ENCODE measurements at regions not wholly inside any gene's neighbourhood (a gene's known extent, or its start where the extent isn't known, plus 50 kb on each side); places are given as distances from the start of the nearest gene placed in this dataset.

GRCh38 chr10:81280497-81281479 lies 594.2 kb upstream of the NRG3 start:
- no CpG with 5 or more reads among the region's 6 CpGs for WGBS, 2 experiments (ENCODE audit: extremely low coverage in 2 of 2, insufficient read length in 1 of 2)
- no peak overlapping the region for H3K56ac ChIP-seq (ENCODE audit: extremely low read depth, insufficient read depth, low read length)
- H2BK15ac ChIP-seq (ENCODE audit: low read depth, low read length): no peak overlapping the region
- TF ChIP-seq RCOR1 (IDR thresholded peaks at IDR 0.05; ENCODE audit: insufficient replicate concordance, low read length): no peak
- no peak for TF ChIP-seq NFE2L2 (IDR thresholded peaks at IDR 0.05; ENCODE audit: low read depth, low read length)
- TF ChIP-seq RAD21 (IDR thresholded peaks at IDR 0.05; ENCODE audit: low read length): no peak
- TF ChIP-seq RFX5 (IDR thresholded peaks at IDR 0.05; ENCODE audit: low read depth, low read length): no peak
- no peak overlapping the region for H3K4ac ChIP-seq (ENCODE audit: low read depth, low read length)
- no peaks in the 10 kb centered on the region for H4K20me1 ChIP-seq (ENCODE audit: insufficient read depth, low read length)
- H3K9me3 ChIP-seq (ENCODE audit: control insufficient read depth, insufficient read depth, low read length): peaks cover 11% of the 10 kb centered on the region
- H2BK120ac ChIP-seq (ENCODE audit: low read depth, low read length): no peak overlapping the region
- POLR2A ChIA-PET (ENCODE audit: unreplicated experiment): no interaction called here
- H3K4me2 ChIP-seq (ENCODE audit: low read depth, low read length): no peak overlapping the region
- CTCF ChIA-PET: no interaction called here
- H2BK20ac ChIP-seq (ENCODE audit: low read depth, low read length): no peak overlapping the region
- H2BK5ac ChIP-seq (ENCODE audit: low read depth, low read length, poor library complexity, severe bottlenecking): no peak overlapping the region
- no TSS peak for BruUV-seq (replicated peaks)
- in situ Hi-C loops (cut with MboI; ENCODE audit: low sequenced_read_pairs) (no loop called here), dilution Hi-C loops (cut with HindIII; ENCODE audit: low sequenced_read_pairs, unreplicated experiment) (no loop called here), intact Hi-C loops (cut with micrococcal nuclease) (no loop called here)
- no peaks in the 10 kb centered on the region for H3K27me3 ChIP-seq (ENCODE audit: control insufficient read depth, insufficient read depth, low read length)
- no peak overlapping the region for H2AK9ac ChIP-seq (replicated peaks; ENCODE audit: low read depth, low read length, poor library complexity)
- H3K14ac ChIP-seq (replicated peaks; ENCODE audit: low read depth, low read length): no peak overlapping the region
- H2AK5ac ChIP-seq (ENCODE audit: low read depth, low read length): no peak overlapping the region
- no peaks in the 10 kb centered on the region for H3K9me1 ChIP-seq (ENCODE audit: insufficient read depth, low read length)
- no peak overlapping the region for H3K4me3 ChIP-seq (ENCODE audit: insufficient read depth, low read depth, low read length)
- no peak overlapping the region for H4K8ac ChIP-seq (ENCODE audit: low read depth in 2 of 2, low read length in 2 of 2)
- H3K36me3 ChIP-seq (ENCODE audit: control insufficient read depth, insufficient read depth, low read length): no peaks in the 10 kb centered on the region
- no peak overlapping the region for H4K91ac ChIP-seq (ENCODE audit: insufficient read depth, low read depth, low read length)
- H3K27ac ChIP-seq (ENCODE audit: insufficient read depth, low read length): no peak overlapping the region
- no peak for DNase-seq
- no peak overlapping the region for H3K23ac ChIP-seq (ENCODE audit: low read depth, low read length)
- H2AFZ ChIP-seq (replicated peaks; ENCODE audit: low read length, poor library complexity): no peak overlapping the region
- H3K18ac ChIP-seq (ENCODE audit: low read depth, low read length): no peak overlapping the region
- no peaks in the 10 kb centered on the region for H3K79me1 ChIP-seq (ENCODE audit: low read depth in 1 of 2, low read length in 2 of 2)
- H3K4me1 ChIP-seq (ENCODE audit: control insufficient read depth, insufficient read depth, low read length): no peaks in the 10 kb centered on the region
- no peak for ATAC-seq (ENCODE audit: low read depth)
- H4K5ac ChIP-seq (ENCODE audit: low read depth, low read length): no peak overlapping the region
- H3K9ac ChIP-seq (ENCODE audit: low read depth, low read length): no peak overlapping the region

All from IMR-90 (cell line).